ENCODE measurements at regions not wholly inside any gene's neighbourhood (a gene's known extent, or its start where the extent isn't known, plus 50 kb on each side); places are given as distances from the start of the nearest gene placed in this dataset.

GRCh38 chr6:50976907-50977306 is 158.2 kb downstream of the TFAP2B start:
- TF ChIP-seq GATA2 (IDR thresholded peaks at IDR 0.05; ENCODE audit: low read depth, low read length) (no peak), GATA3 (IDR thresholded peaks at IDR 0.05; ENCODE audit: low read depth, low read length) (no peak)

All from SH-SY5Y (cell line).